ENCODE measurements at regions not wholly inside any gene's neighbourhood (a gene's known extent, or its start where the extent isn't known, plus 50 kb on each side); places are given as distances from the start of the nearest gene placed in this dataset.
"Not testable (repeated sequence)": the region's sequence is repeated elsewhere in the genome, so short reads cannot be mapped to it uniquely, and the experiment has no call there.

DNA sequence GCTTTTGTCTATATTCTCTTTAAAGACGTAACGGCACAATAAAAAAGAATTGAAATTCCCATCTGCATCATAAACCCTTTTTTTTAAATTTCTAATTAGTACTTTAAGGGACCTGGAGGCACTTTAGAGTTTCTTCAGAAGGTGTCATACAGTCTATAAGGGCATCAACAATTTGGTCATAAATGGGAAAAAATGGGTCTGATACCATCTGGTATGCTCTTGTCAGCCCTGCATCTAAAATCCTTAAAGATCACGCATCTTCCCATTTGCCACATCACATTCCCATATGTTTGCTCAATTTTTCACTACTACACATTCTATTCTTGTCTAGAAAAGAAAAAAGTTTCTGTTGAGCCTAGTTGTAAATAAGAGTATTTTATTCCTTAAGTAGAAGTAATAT is 53.8 kb downstream of the COX7C start:
- DNase-seq = no peak

DNA sequence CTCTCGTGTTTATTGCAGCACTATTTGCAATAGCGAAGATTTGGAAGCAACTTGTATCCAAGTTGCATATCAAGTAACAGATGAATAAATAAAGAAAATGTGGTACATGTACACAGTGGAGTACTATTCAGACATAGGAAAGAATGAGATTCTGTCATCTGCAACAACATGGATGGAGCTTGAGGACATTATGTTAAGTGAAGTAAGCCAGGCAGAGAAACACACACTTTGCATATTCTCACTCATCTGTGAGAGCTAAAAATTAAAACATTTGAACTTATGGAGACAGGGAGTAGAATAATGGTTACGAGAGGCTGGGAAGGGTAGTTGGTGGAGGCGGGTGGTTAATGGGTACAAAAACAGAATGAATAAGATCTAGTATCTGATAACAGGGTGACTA is 56.3 kb downstream of the COX7C start:
- DNase-seq = no peak

DNA sequence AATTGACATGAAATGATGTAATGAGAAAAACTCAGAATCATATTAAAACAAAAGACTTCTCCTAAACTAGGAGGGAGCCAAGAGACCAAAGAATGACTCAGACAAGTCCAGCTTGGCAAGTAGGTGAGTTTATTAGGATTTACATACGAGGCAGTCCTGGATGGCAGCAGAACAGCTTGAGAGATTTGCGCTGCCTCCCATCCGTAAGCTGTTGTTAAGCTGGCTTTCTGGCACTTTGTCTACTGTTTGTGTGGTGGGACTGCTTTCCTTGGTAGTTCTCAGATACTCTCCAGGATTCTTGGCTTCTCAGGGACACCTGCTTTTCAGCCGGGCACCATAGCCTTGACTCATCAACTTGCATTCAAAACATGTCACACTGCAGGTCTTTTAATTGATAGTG is 57.6 kb downstream of the COX7C start:
- DNase-seq = no peak

DNA sequence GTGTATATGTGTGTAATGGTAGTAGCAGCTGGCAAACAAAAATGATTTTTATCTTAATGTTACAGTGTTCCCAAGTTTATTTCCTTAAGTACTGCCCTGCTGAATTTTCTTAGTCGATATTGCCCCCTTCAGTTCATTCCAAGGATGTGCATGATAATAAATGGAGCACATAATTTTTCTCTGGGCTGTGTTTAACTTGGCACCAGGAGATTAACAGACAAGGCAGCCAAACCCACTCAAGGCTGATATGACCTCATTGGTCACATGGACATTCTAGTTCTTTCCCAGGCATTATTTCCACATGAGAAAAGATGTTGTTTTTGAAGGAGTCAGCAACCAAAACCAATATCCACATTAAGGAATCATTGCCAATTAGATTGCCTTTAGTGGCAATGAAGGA is 61.8 kb downstream of the COX7C start:
- DNase-seq = peak; percentile 17

DNA sequence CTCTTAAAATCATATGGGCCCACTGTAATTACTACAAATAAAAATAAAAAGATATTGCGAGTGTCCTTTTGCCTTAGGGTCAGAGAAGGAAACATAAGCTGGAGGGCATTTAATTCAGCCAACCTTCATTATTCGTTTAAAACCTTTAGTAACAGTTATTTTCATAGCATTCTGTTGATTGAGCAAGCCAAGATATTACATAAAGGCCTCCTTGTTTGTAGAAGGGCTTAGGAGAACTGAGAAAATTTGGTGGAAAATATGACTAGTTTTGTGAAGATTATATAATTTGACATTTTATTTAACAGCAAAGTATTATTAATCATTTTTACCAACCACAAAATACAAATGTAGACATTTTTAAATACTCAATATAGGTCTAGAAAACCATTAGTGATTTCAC is 62.2 kb downstream of the COX7C start:
- no peak for DNase-seq

DNA sequence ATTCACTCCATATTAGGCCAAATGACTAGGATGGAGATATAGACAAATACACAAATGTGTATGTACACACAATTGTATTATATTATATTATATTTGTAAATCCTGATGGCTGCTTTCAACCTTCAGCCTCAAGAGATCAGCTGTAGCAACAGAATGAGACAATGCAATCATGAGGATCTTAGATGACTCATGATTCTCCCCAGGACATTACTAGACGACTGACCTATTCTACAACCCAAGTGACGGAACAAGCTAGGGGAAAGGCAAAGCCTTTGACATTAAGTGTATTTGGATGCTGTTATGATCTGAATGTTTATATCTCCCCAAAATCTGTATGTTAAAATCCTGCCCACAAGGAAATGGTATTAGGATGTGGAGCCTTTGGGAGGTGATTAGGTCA is 66.5 kb downstream of the COX7C start:
- DNase-seq = no peak

DNA sequence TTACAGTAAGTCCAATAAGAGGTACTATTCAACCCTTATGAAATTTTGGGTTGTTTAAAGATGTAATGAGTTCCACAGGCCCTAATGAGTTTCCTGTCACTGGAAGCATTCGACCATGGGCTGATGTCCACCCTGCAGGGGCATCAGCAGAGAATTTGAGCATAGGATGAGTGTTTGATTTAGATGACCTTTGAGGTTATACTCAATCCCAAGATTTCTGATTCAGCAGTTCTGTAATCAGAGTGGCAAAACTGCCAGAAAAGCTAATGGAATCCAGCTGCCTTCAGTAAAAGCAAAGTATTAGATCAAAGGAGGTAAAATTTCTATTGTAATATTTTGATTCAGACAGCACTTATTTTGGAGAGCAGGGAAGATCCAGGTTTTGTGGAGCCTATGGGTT is 68.3 kb downstream of the COX7C start:
- no peak for DNase-seq

DNA sequence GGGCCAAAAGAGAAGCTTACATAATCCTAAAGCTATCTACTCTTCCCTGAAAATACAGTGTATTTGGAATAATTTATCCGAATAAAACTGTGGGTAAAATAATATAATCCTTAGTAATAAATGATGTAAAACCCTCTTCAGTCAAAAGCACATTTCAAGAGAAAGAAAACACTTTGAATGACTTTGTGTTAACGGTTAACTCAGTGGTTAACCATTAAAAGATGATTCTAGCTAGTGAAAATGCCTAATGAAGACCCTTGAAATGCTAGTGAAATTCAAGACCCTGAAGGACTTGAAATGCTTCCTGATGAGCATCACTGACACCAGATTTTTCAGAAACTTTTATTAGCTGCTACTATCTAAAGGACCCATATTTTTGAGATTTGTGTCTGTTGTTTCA is 70.7 kb downstream of the COX7C start:
- no peak for DNase-seq

DNA sequence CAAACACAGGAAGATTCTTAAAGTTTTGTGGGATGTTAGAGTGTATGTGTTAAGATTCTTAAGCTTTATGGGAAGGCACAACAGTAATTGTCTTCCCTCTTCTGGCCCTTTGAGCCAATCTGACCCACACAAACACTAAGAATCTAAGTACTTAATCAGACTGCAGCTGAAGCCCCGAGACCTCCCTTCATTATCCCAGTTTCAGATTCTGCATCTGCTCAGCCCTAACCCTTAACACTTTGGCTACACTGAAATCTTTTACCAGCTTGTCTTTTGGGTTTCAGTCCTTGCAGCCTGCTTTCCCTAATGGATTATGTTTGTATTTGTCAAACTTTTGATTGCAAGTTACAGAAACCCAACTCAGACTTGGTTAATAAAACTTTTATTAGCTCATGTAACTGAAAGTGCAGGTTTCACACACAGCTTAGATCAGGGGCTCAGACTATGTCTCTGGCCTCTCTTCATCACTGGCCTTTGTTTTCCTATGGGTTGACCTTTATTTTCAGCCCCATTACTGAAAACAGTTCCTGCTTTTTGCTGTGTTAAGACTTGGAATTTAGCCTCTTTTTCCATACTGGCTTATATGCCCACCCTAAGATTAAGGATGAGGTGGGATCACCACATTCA is 71.5 kb downstream of the COX7C start:
- no peak for DNase-seq

DNA sequence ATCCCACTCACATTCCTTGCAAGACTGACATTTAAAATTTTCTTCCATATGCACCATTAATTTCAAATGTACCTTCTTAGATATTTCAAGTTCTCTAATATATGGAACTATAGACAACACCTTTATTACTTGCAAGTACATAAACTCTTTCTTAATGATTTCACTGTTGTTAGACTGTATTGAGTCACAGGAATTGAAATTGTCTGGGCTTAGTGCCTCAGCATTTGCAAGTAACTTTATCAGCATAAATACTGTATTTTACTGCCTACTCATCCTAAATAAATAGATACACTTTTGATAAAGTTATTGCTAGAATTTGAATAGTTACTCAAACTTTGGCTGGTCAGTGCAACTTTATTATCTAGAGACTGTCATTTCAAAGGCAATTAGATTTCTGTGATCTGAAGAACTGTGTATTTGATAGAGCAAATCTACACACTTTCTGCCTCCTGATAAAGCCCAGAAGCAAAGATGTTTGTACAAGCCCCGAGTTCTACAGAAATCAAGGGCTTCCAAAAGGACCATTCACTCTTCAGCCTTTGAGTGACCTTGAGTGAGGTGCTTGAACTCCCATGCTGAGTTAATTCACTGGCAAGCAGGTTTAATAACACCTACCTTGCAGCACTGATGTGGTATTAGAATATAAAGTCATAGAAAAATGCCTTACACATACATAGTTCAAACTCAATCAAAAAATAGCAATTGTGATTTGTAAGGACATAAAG is 91.6 kb downstream of the COX7C start:
- no peak for DNase-seq

DNA sequence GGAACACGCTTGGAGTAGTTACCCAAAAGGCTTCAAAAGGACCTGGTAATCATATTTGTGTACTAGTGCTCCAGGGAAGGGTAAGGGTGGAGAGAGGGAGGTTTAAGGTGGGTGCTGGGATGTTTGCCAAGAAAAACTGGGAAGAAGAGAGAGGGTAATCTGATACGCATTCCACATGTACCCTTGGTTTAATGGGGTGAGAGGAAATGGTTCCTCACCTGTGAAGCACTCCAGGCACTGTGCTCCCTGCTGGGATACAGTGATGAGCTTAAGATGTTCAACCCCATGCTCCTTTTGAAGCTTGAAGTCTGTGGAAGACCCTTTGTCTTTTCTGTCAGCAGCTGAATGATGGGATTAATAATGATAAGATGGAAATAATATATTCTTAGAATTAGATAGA is 98.4 kb downstream of the COX7C start:
- no peak for DNase-seq

DNA sequence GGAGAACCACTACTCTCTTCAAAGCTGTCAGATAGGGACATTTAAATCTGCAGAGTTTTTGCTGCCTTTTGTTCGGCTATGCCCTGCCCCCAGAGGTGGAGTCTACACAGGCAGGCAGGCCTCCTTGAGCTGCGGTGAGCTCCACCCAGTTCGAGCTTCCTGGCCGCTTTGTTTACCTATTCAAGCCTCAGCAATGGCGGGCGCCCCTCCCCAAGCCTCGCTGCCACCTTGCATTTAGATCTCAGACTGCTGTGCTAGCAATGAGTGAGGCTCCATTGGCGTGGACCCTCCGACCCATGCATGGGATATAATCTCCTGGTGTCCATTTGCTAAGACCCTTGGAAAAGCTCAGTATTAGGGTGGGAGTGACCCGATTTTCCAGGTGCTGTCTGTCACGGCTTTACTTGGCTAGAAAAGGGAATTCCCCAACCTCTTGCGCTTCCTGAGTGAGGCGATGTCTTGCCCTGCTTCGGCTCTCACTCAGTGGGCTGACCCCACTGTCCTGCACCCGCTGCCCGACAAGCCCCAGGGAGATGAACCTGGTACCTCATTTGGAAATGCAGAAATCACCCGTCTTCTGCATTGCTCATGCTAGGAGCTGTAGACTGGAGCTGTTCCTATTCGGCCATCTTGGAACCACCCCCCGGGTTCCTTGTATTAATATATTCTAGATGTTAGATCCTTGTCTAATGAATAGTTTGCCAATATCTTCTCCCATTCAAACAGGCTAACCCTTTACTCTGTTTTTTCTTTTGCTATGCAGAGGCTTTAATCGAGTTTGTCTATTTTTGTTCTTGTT is 113.8 kb downstream of the COX7C start:
- not testable (repeated sequence) for DNase-seq

DNA sequence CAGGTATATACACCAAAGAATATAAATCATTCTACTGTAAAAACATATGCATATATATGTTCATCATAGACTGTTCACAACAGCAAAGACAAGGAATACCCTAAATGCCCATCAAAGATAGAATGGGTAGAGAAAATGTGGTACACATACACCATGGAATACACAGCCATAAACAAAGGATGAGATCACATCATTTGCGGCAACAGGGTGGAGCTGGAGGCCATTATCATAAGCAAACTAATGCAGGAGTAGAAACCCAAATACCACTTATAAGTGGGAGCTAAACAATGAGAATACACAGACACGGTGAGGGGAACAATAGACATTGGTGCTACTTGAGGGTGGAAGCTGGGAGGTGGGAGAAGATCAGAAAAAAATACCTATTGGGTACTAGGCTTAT is 117.6 kb downstream of the COX7C start:
- no peak for DNase-seq

DNA sequence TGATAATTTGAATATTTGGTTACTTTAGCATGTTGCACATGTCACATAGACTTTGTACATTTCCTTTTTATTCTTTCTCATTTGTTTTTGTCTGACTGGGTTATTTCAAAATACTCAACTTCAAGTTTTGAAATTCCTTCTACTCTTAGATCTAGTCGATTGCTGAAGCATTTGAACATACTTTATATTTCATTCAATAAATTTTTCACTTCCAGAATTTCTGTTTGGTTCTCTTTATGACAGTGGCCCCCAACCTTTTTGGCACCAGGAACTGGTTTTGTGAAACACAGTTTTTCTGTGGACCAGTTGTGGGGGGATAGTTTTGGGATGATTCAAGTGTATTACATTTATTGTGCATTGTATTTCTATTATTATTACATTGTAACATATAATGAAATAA is 119.8 kb downstream of the COX7C start:
- no peak for DNase-seq

DNA sequence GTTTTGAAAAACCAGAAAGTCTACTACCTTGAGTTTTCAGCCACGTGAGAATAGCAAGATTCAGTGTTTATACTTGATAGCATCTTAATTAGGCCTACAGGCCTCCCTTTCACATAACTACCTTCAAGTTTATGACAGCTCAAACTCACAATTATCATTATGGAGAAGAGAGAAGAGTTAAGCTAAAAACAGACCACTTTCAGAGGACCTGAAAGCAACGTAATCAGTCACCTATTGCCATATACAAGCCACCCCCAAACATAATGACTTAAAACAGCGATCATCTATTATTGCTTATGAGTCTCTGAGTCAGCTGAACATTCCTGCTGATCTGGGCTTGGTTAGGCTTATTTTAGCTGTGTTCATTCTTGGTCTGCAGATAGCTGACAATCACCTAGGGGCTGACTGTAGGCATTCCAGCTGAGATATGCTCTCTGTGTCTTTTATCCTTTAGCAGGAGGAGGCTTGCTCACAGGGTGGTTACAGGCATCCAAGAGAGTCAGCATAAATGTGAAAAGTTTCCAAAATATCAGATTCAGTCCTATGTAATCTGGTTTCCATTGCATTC is 130.9 kb downstream of the COX7C start:
- DNase-seq = no peak

DNA sequence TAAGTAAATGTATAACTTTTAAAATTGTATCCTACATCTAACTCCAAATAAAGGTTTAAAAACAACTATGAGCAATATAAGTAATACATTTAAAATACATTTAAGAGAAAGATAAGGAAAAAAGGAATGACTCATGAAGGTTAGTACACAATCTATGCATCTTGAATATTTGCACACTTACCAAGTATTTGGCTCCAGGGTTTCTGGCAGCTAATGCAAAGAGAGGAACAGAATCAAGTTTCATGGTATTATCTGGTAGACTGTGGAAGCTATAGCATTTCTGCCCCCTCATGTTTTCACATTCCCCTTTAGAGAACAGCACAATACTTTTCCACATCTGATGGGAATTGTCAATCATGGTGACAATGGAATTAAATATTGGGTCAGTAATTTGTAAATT is 132.1 kb downstream of the COX7C start:
- DNase-seq = no peak

DNA sequence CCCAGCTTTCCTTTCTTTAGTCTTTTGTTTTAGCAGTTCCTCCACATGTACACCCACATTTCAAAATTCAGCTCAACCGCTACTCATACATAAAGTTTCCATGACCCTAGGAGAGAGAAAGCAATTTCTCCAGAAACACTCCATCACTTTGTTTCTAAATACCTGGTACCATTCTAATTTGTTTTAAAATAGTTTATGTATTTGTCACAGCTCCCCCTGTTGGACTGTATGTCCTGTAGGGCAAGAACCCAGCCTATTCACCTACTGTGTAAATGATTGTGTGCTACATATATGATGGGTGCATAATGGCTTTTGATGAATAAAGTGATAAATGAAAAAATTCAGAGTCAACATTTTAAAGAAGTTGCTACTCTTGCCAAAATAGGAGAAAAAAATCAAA is 139.1 kb downstream of the COX7C start:
- DNase-seq = no peak

DNA sequence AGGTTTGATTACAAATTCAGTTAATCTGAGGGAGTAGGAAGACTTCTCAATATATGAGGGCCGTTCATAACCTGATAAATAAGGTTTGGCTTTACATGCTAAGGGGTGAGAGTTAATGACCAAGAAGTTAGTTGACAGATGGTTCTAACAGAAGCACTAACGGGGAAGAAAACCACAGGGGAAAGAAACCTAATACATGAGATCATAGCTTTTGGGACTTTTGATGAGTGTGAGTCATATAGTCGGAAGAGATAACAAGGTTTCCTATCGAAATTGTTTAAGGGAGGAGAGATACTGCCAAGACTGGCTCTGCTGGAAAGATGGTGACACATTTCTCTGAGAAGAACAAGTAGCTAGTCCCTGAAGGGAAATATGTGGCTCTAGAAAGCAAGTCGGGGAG is 140.1 kb downstream of the COX7C start:
- DNase-seq = no peak

DNA sequence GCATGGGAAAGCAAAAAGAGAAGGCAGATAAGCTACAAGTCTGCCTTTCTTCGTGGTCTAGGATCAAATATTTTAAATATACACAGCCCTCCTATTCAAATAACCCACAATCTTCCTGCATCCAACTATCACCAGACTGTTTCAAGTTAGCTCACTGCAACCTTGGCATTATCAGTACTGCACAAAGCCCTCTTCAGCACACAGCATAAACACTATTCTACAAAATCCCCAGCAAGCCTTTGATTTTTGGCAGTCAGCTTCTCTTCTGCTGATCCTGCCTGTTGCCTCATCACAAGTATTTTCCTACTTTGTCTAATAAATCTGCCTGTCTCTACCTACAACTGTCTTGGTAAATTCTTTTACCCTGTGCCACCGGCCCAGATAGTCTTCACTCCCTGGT is 142.9 kb downstream of the COX7C start:
- no peak for DNase-seq

DNA sequence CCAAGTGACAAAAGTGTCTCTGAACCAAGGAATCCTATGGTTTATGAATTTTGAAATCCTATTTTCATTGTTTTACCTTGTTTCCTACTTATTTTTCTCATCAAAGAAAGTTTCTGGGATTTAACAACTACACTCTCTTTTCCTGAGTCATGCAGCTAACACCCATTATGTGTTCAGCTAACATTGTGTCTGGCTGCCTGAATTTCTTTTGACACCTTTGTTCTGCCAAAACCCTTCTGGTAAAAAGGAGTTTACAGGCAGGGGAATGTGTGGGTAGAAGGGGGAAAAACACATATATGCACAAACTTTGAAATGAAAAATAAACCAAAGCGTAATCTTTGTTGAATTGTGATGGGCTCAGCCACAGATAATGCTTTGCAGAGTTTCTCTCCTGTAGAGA is 146.2 kb downstream of the COX7C start:
- no peak for DNase-seq

DNA sequence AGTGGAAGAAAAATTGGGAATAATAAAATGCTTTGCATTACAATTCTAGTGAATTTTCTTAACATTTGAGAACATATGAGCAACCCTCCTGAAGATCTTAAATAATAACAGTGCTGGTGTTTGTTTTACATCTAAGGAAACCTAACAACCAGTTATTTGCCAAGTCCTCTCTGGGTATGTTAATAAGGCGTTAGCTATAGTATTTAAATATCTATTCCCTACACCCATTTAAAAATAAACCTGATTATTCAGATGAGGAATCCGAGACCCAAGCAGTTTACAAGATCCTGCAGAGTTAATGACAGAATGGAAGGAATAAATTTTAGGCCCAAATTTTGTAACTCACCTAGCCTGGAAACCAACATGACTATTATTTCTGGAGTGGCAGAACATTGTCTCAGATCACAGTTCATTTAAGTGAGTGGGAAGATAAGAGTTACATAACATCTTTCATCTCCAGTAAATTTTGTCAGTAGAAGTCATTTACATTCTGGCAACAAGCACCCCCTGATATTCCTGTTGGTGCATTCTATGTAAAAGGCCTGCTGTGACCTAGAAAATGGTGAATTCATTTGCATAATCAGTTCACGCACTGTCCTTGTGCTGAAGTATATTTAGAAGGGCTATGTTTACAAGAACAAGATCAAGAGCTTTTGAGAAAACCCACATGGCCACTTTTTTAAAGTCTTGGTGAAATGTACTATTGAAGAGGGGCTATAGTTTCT is 148.2 kb downstream of the COX7C start:
- DNase-seq = no peak

DNA sequence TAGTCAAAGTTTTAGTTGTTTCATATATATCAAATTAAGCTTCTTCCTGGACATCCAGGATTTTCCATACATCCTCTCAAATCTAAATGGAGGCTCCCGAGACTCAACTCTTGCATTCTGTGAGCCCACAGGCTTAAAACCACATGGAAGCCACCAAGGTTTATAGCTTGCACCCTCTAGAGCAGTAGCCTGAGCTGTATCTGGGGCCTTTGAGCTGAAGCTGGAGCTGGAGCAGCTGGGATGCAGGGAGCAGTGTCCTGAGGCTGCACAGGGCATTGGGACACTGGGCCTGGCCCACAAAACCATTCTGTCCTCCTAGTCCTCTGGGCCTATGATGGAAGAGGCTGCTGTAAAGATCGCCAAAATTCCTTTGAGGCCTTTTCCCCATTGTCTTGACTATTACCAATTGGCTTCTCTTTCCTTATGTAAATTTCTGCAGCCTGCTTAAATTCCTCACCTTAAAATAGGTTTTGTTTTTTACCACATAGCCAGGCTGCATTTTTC is 151.0 kb downstream of the COX7C start:
- DNase-seq = no peak

DNA sequence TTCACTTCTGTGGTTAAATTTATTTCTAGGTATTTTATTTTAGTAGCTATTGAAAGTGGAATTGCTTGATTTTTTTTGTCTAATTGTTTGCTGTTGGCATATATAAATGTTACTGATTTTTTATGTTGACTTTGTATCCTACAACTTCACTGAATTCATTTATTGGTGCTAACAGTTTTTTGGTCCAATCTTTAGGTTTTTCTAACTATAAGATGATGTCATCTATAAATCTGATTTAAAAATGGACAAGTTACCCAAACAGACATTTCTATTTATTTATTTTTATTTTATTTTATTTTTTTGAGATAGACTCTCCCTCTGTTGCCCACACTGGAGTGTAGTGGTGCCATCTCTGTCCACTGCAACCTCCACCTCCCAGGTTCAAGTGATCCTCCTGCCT is 162.3 kb downstream of the COX7C start:
- DNase-seq = no peak
